ENCODE measurements at regions not wholly inside any gene's neighbourhood (a gene's known extent, or its start where the extent isn't known, plus 50 kb on each side); places are given as distances from the start of the nearest gene placed in this dataset.
A peak's percentile ranks its signal among the peaks of the same experiment; 100 is the strongest.

DNA sequence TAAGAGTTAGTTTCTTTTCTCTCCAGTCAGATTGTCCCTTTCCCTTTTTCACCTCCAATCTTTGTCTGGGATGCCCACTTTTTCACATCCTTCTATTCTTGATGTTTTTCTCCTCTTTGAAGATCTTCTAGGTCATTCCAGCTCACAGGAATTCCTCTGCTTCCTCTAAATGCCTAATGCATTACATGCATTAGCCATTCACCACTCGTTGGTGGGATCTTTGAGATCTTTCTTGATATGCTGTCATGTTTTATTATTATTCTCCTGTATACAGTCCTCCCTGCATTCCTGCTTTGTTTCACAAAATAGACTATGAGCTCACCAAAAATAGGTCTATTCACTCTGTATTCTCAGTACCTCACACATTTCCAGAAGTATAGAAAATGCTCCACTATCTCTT lies 129.0 kb downstream of the LYPLAL1 start:
- Histone ChIP-seq H3K27ac (ENCODE audit: low read depth, low read length) (no peak overlapping the region), H3K27me3 (ENCODE audit: control insufficient read depth in 1 of 2, insufficient read depth in 2 of 2, low read length in 2 of 2) (no peaks in the 10 kb centered on the region)

DNA sequence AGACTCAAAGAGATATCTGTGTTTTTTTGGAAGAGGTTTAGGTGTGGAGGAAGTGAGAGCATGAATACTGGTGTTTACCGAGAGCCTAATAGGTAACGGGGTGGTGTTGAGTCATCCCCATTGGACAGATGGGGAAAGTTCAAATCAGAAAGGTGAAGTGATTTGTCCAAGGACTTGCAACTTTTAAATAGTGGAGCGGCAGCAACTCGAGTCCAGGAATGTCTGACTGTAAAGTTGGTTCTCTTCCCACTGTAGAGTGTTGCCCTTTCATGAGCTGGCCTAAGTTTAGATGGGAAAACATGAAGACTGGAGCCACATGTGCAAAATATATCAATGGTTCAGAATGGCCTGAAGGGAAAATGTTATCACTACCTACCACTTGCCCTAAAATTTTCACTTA lies 125.7 kb downstream of the LYPLAL1 start:
- peaks cover 26% of the 10 kb centered on the region for H3K4me1 ChIP-seq (ENCODE audit: insufficient read depth, low read length)
- H3K36me3 ChIP-seq (ENCODE audit: insufficient read depth, low read length), result no peaks in the 10 kb centered on the region
- no peaks in the 10 kb centered on the region for H3K27me3 ChIP-seq (ENCODE audit: control insufficient read depth in 1 of 2, insufficient read depth in 2 of 2, low read length in 2 of 2)
- H3K4me3 ChIP-seq (ENCODE audit: low read depth in 1 of 2, low read length in 2 of 2), result no peak overlapping the region
- no peaks in the 10 kb centered on the region for H3K9me3 ChIP-seq (ENCODE audit: low read length)
- no peak overlapping the region for H3K27ac ChIP-seq (ENCODE audit: low read depth, low read length)
- no peak overlapping the region for H3K9ac ChIP-seq (ENCODE audit: low read length)

More for the DNA sequence above, 129.0 kb downstream of the LYPLAL1 start:
- Histone ChIP-seq H3K4me1 (ENCODE audit: insufficient read depth, low read length) (peaks cover 9% of the 10 kb centered on the region), H3K9ac (ENCODE audit: low read length) (no peak overlapping the region), H3K9me3 (ENCODE audit: low read length) (no peaks in the 10 kb centered on the region), H3K4me3 (ENCODE audit: low read depth in 1 of 2, low read length in 2 of 2) (no peak overlapping the region), H3K36me3 (ENCODE audit: insufficient read depth, low read length) (no peaks in the 10 kb centered on the region)

DNA sequence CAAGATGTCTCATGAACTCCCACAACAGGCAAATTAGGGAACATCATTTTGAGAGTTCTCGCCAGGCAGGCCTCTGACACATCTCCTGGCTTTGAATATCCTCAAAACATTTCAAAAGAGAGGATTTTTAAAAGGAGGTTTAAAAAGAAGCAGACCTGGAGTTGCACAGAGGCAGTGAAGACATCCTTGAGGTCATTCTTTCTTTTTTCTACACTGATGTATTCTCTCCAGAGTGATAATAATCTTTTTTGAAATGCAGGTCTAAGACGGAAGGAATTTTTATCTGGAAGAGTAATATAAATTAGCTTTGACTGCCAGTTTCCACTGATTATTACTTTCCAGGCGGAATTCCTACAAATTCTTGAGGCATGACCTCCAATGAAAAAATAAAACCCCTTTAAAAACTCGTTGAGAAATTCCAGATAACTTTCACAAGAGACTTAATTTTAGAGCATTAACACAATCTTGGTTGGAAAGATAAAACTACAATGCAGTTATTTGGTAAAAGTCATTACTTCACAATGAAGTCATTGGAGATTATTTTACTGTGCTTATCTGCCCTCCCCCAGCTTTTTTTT lies 125.0 kb downstream of the LYPLAL1 start:
- peak overlapping the region; percentile 32 for H3K27ac ChIP-seq (ENCODE audit: low read depth, low read length)
- H3K4me1 ChIP-seq (ENCODE audit: insufficient read depth, low read length), result peaks cover 26% of the 10 kb centered on the region
- no peaks in the 10 kb centered on the region for H3K36me3 ChIP-seq (ENCODE audit: insufficient read depth, low read length)
- H3K27me3 ChIP-seq (ENCODE audit: control insufficient read depth in 1 of 2, insufficient read depth in 2 of 2, low read length in 2 of 2), result no peaks in the 10 kb centered on the region
- no peak overlapping the region for H3K9ac ChIP-seq (ENCODE audit: low read length)
- H3K4me3 ChIP-seq (ENCODE audit: low read depth in 1 of 2, low read length in 2 of 2), result no peak overlapping the region
- H3K9me3 ChIP-seq (ENCODE audit: low read length), result no peaks in the 10 kb centered on the region

DNA sequence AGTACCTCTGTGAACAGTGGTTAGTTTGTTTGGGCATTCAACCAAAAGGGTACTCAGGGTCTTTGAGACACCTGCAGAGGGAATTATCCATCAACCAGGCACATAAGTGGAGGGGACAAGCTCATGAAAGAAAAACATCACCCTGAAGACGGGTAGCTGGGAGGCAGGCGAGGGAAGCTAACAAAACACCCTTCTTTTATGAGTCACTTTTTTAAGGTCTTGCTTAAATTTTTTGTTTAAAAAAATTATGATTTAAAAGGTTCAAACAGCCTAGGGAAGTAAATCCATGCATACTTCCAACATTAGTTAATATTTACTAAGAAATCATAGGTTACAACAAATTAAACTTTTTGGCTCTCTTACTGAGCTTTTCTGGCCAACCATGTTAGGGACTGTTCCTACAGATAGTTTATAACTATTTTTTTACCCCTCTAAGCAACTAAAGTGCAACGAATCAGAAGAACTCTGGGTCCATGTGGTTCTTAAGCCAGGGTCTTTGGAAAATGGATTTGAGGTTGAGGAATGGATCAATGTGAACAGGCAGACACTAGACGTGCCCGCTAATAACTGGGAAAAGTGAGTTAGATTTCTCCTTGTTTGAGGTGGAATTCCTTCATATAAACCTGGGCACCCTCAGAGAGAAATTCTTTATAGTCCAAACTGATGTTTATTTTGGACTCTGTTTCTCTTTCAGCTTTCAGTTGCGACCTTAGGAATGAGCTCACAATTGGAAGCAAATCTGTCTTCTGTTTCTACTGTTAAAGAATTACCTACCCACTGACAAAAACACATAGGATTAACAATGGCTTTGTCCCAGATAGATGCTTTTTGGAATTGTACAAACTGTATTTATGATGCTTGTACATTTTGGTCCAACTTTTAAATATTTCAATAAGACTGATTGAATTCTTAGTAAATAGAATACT lies 123.0 kb downstream of the LYPLAL1 start:
- H3K4me1 ChIP-seq (ENCODE audit: insufficient read depth, low read length), result peaks cover 26% of the 10 kb centered on the region
- no peaks in the 10 kb centered on the region for H3K9me3 ChIP-seq (ENCODE audit: low read length)
- no peaks in the 10 kb centered on the region for H3K36me3 ChIP-seq (ENCODE audit: insufficient read depth, low read length)
- peak overlapping the region; percentile 20 for H3K27ac ChIP-seq (ENCODE audit: low read depth, low read length)
- H3K9ac ChIP-seq (ENCODE audit: low read length), result no peak overlapping the region
- no peaks in the 10 kb centered on the region for H3K27me3 ChIP-seq (ENCODE audit: control insufficient read depth in 1 of 2, insufficient read depth in 2 of 2, low read length in 2 of 2)
- peak overlapping the region in 1 of 2 donors; percentile 19 for H3K4me3 ChIP-seq (ENCODE audit: low read depth in 1 of 2, low read length in 2 of 2)

DNA sequence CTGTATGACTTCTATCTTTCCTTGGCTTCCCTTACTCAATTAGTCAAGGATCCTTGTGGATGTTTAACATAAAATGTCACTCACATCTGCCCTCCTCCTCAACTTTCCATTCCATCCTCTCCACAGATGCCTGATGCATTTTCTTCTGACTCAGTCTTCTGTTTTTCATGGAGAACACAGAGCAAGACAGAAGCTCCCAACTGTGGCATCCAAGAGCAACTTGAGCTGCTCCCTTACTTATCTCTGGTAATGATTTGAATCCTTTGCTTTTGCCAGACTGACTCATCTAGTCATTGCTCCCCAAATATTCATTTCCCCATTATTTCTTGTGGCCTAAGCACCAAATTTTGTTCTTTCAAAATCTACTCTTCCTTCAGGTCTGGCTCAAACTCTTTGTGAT lies 120.6 kb downstream of the LYPLAL1 start:
- no peak overlapping the region for H3K27ac ChIP-seq (ENCODE audit: low read depth, low read length)

DNA sequence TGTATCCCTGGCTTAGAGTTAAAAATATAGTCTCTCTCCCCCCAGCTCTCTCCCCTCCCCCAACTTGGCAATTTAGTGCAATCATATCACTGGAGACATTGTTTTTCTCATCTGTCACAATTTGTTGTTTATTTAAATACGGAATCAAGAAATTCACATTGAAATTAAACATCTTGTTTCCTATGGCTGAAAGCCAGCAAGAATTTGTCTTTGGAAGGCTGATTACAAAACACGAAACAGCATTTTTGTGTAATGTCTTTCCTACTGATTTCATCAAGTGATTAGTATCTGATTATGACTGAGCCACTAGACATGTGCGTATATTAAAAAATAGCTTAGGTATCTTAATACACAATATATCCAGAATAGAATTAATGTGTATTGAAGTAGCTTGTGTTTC lies 119.7 kb downstream of the LYPLAL1 start:
- Histone ChIP-seq H3K4me3 (ENCODE audit: low read depth in 1 of 2, low read length in 2 of 2) (no peak overlapping the region), H3K9me3 (ENCODE audit: low read length) (no peaks in the 10 kb centered on the region), H3K27ac (ENCODE audit: low read depth, low read length) (no peak overlapping the region), H3K27me3 (ENCODE audit: control insufficient read depth in 1 of 2, insufficient read depth in 2 of 2, low read length in 2 of 2) (no peaks in the 10 kb centered on the region), H3K4me1 (ENCODE audit: insufficient read depth, low read length) (peaks cover 22% of the 10 kb centered on the region), H3K9ac (ENCODE audit: low read length) (no peak overlapping the region), H3K36me3 (ENCODE audit: insufficient read depth, low read length) (no peaks in the 10 kb centered on the region)

More for the DNA sequence above, 120.6 kb downstream of the LYPLAL1 start:
- Histone ChIP-seq H3K9me3 (ENCODE audit: low read length) (no peaks in the 10 kb centered on the region), H3K9ac (ENCODE audit: low read length) (no peak overlapping the region), H3K36me3 (ENCODE audit: insufficient read depth, low read length) (no peaks in the 10 kb centered on the region), H3K27me3 (ENCODE audit: control insufficient read depth in 1 of 2, insufficient read depth in 2 of 2, low read length in 2 of 2) (no peaks in the 10 kb centered on the region), H3K4me1 (ENCODE audit: insufficient read depth, low read length) (peaks cover 22% of the 10 kb centered on the region), H3K4me3 (ENCODE audit: low read depth in 1 of 2, low read length in 2 of 2) (no peak overlapping the region)

DNA sequence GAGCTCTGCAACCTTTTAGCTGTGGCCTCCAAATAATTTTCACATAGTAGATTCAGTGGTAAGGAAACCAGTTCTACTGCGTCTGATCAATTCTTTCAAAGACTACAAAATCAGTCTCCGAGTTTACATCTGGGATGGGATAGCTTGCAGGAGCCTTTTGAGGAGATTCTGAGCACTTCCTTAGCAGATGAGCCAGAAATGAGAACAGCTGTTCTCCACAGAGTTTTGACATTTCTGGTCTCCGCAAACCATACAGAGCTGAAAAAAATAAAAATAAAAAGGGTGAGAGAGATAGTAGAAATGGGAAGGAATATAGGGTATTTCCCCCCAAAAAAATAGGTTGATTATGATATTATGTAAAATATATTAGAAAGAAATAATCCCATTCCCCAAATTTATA lies 119.3 kb downstream of the LYPLAL1 start:
- Histone ChIP-seq H3K4me3 (ENCODE audit: low read depth in 1 of 2, low read length in 2 of 2) (no peak overlapping the region), H3K36me3 (ENCODE audit: insufficient read depth, low read length) (no peaks in the 10 kb centered on the region), H3K9ac (ENCODE audit: low read length) (no peak overlapping the region), H3K4me1 (ENCODE audit: insufficient read depth, low read length) (peaks cover 20% of the 10 kb centered on the region), H3K9me3 (ENCODE audit: low read length) (no peaks in the 10 kb centered on the region), H3K27ac (ENCODE audit: low read depth, low read length) (no peak overlapping the region), H3K27me3 (ENCODE audit: control insufficient read depth in 1 of 2, insufficient read depth in 2 of 2, low read length in 2 of 2) (no peaks in the 10 kb centered on the region)

DNA sequence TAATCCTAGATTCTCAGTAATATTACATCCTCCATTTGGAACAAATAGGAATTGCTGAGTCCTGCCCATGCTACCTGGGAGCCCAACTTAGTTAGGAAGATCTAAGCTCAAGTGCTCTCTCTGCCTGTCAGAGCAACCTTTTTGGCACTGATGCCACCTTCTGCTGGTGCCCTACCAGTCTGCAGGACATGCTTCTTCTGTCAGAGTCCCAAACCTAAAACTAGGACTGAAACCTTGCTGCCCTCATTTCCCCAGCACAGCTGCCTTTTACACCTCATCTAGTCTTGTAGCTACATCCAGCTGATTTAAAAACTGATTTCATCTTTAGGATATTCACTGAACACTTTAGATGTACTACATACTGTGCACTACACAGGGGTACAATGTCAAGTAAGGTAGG lies 118.7 kb downstream of the LYPLAL1 start:
- H3K27me3 ChIP-seq (ENCODE audit: control insufficient read depth in 1 of 2, insufficient read depth in 2 of 2, low read length in 2 of 2), result no peaks in the 10 kb centered on the region
- peaks cover 13% of the 10 kb centered on the region for H3K4me1 ChIP-seq (ENCODE audit: insufficient read depth, low read length)
- no peak overlapping the region for H3K27ac ChIP-seq (ENCODE audit: low read depth, low read length)
- H3K9me3 ChIP-seq (ENCODE audit: low read length), result no peaks in the 10 kb centered on the region
- H3K36me3 ChIP-seq (ENCODE audit: insufficient read depth, low read length), result no peaks in the 10 kb centered on the region
- H3K4me3 ChIP-seq (ENCODE audit: low read depth in 1 of 2, low read length in 2 of 2), result no peak overlapping the region
- no peak overlapping the region for H3K9ac ChIP-seq (ENCODE audit: low read length)

DNA sequence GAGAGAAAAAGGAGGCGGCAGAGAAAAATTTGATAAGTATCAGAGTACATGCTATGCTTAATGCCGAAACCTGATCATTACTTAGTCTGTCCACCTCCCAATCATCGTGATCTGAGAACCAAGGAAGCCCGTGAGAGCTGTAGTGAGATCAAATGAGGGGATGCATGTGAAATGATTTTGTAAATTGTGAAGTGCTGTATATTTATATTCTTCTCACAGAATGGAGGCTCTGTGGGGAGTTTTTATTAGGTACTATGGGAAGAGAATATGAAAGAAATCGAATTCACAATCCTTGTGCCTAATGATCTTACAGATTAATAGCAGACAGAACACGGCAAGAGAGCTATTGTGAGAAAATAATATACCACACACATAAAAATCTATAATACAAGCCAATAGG lies 115.5 kb downstream of the LYPLAL1 start:
- no peaks in the 10 kb centered on the region for H3K27me3 ChIP-seq (ENCODE audit: control insufficient read depth in 1 of 2, insufficient read depth in 2 of 2, low read length in 2 of 2)
- no peak overlapping the region for H3K27ac ChIP-seq (ENCODE audit: low read depth, low read length)
- no peaks in the 10 kb centered on the region for H3K4me1 ChIP-seq (ENCODE audit: insufficient read depth, low read length)
- no peaks in the 10 kb centered on the region for H3K36me3 ChIP-seq (ENCODE audit: insufficient read depth, low read length)
- no peak overlapping the region for H3K9ac ChIP-seq (ENCODE audit: low read length)
- no peak overlapping the region for H3K4me3 ChIP-seq (ENCODE audit: low read depth in 1 of 2, low read length in 2 of 2)
- H3K9me3 ChIP-seq (ENCODE audit: low read length), result no peaks in the 10 kb centered on the region

DNA sequence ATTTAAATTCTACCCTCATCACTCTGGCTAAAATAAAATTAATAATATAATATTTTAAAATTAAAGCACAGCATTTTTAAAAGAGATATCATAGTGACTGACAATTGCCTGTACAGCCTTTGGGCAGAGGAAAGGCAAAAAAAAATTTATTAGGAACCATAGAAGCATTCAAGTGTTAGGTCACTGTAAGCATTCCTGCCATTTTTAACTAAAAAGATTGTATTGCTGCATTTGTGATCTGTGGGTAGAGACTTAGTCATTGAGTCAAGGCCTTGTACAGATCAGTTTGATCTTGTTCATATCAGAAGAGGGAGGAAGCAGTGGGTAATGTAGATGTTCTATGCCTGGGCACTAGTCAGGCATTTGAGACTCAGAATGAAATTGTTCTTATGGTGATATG lies 109.9 kb downstream of the LYPLAL1 start:
- Histone ChIP-seq H3K27ac (ENCODE audit: low read depth, low read length) (no peak overlapping the region), H3K4me1 (ENCODE audit: insufficient read depth, low read length) (no peaks in the 10 kb centered on the region), H3K9ac (ENCODE audit: low read length) (no peak overlapping the region), H3K27me3 (ENCODE audit: control insufficient read depth in 1 of 2, insufficient read depth in 2 of 2, low read length in 2 of 2) (no peaks in the 10 kb centered on the region), H3K36me3 (ENCODE audit: insufficient read depth, low read length) (no peaks in the 10 kb centered on the region), H3K9me3 (ENCODE audit: low read length) (no peaks in the 10 kb centered on the region), H3K4me3 (ENCODE audit: low read depth in 1 of 2, low read length in 2 of 2) (no peak overlapping the region)

DNA sequence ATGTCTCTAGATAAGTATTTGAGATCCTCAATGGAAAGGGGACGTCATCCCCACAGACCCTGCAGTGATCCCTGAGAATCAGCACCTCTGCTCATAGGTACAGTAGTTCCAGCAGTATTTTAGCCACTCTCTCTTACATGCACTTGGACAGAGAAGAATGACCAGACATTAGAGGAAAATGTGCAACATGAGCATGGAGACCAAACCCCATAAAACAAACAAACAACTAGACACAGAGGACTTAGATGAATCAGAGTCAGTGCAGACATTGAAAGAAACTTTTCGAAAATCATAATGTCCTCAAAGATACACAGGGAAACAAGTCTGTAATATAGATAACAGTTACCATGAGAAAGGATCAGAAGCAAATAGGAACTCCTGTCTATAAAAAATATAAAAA lies 108.2 kb downstream of the LYPLAL1 start:
- H3K27me3 ChIP-seq (ENCODE audit: control insufficient read depth in 1 of 2, insufficient read depth in 2 of 2, low read length in 2 of 2), result no peaks in the 10 kb centered on the region
- H3K9me3 ChIP-seq (ENCODE audit: low read length), result no peaks in the 10 kb centered on the region
- H3K4me1 ChIP-seq (ENCODE audit: insufficient read depth, low read length), result peaks cover 12% of the 10 kb centered on the region
- H3K36me3 ChIP-seq (ENCODE audit: insufficient read depth, low read length), result no peaks in the 10 kb centered on the region
- H3K4me3 ChIP-seq (ENCODE audit: low read depth in 1 of 2, low read length in 2 of 2), result no peak overlapping the region
- no peak overlapping the region for H3K9ac ChIP-seq (ENCODE audit: low read length)
- H3K27ac ChIP-seq (ENCODE audit: low read depth, low read length), result no peak overlapping the region

All from muscle layer of colon (tissue), 2 donors.